SK-N-SH (cell line): ENCODE measurements at regions not wholly inside any gene's neighbourhood (a gene's known extent, or its start where the extent isn't known, plus 50 kb on each side); places are given as distances from the start of the nearest gene placed in this dataset.

Source experiments
- CHD2 ChIP-seq: fragments of 150-350 bp; IDR thresholded peaks from 2 replicates; pipeline ENCODE4 v1.6.1; 2018; ENCODE audit warnings: low read length; ENCODE audit not compliant: partially characterized antibody
- CTCF ChIP-seq: fragments of 200-600 bp; sonication (generic); IDR thresholded peaks from 2 replicates; pipeline ENCODE4 v1.6.1; 2017; ENCODE audit warnings: antibody characterized with exemption, mild to moderate bottlenecking, moderate library complexity
- EP300 ChIP-seq, 2 experiments: IDR thresholded peaks; 2 replicates each; pipeline versions ENCODE4 v1.4.0 to v1.6.1; 2012; ENCODE audit warnings: borderline replicate concordance in 1 of 2, low read depth in 1 of 2, low read length in 1 of 2
- EZH2phosphoT487 ChIP-seq: fragments of 200-600 bp; sonication (generic); IDR thresholded peaks from 2 replicates; pipeline ENCODE4 v1.6.1; 2017; ENCODE audit warnings: low read depth, mixed run types, mild to moderate bottlenecking, antibody characterized with exemption, moderate library complexity, borderline replicate concordance
- GABPA ChIP-seq: IDR thresholded peaks from 2 replicates; pipeline ENCODE4 v1.4.0; 2012; ENCODE audit warnings: low read depth, mild to moderate bottlenecking
- MXI1 ChIP-seq: IDR thresholded peaks from 2 replicates; pipeline ENCODE4 v1.6.1; 2012; ENCODE audit warnings: mild to moderate bottlenecking, low read depth, low read length, improper control_type of control experiment
- NFIC ChIP-seq: IDR thresholded peaks from 2 replicates; pipeline ENCODE4 v1.4.0; 2012; ENCODE audit warnings: borderline replicate concordance
- POLR2AphosphoS5 ChIP-seq: IDR thresholded peaks from 2 replicates; pipeline ENCODE4 v1.6.1; 2012; ENCODE audit warnings: low read depth, low read length
- RAD21 ChIP-seq: IDR thresholded peaks from 2 replicates; pipeline ENCODE4 v1.6.1; 2012; ENCODE audit warnings: mild to moderate bottlenecking, low read length
- REST ChIP-seq: IDR thresholded peaks from 2 replicates; pipeline ENCODE4 v1.6.1; 2012; ENCODE audit warnings: mild to moderate bottlenecking, low read depth, low read length, moderate library complexity
- RXRA ChIP-seq: IDR thresholded peaks from 2 replicates; pipeline ENCODE4 v1.4.0; 2012; ENCODE audit warnings: low read depth, mild to moderate bottlenecking, borderline replicate concordance
- SMC3 ChIP-seq: IDR thresholded peaks from 2 replicates; pipeline ENCODE4 v1.6.1; 2012; ENCODE audit warnings: low read depth, low read length, improper control_type of control experiment
- TEAD4 ChIP-seq: IDR thresholded peaks from 2 replicates; pipeline ENCODE4 v1.4.0; 2012; ENCODE audit warnings: mild to moderate bottlenecking, borderline replicate concordance; ENCODE audit not compliant: insufficient read depth

GRCh38 chr6:86122086-86122485, 479.4 kb upstream of the SYNCRIP start:
- no peak for TF ChIP-seq CTCF
- TF ChIP-seq RAD21, result no peak
- no peak for TF ChIP-seq TEAD4
- no peak for TF ChIP-seq EZH2phosphoT487
- no peak for TF ChIP-seq RXRA
- no peak for TF ChIP-seq REST
- no peak for TF ChIP-seq CHD2
- no peak for TF ChIP-seq EP300 (IDR thresholded peaks at IDR 0.05; ENCODE audit: borderline replicate concordance in 1 of 2, low read depth in 1 of 2, low read length in 1 of 2)
- TF ChIP-seq SMC3, result no peak
- TF ChIP-seq POLR2AphosphoS5, result no peak
- no peak for TF ChIP-seq GABPA
- no peak for TF ChIP-seq NFIC
- TF ChIP-seq MXI1, result no peak
